Ectodermal cell (in vitro differentiated cells): ENCODE measurements at regions not wholly inside any gene's neighbourhood (a gene's known extent, or its start where the extent isn't known, plus 50 kb on each side); places are given as distances from the start of the nearest gene placed in this dataset.

Source experiments
- H3K27ac ChIP-seq: 2 replicates; pipeline ENCODE4 v1.7.0; 2013; ENCODE audit warnings: mild to moderate bottlenecking, low read depth, low read length; ENCODE audit not compliant: insufficient read depth, poor library complexity, severe bottlenecking
- H3K27me3 ChIP-seq: 2 replicates; pipeline ENCODE4 v1.7.0; 2013; ENCODE audit warnings: mild to moderate bottlenecking, low read length; ENCODE audit not compliant: insufficient read depth, control insufficient read depth, poor library complexity, severe bottlenecking
- H3K36me3 ChIP-seq: one replicate; pipeline ENCODE4 v1.7.0; 2013; ENCODE audit warnings: low read length; ENCODE audit not compliant: control insufficient read depth, insufficient read depth
- H3K4me1 ChIP-seq: one replicate; pipeline ENCODE4 v1.7.0; 2013; ENCODE audit warnings: low read length; ENCODE audit not compliant: control insufficient read depth, insufficient read depth
- H3K4me3 ChIP-seq: 2 replicates; pipeline ENCODE4 v1.7.0; 2013; ENCODE audit warnings: low read depth, low read length, control low read depth; ENCODE audit not compliant: insufficient read depth
- H3K9me3 ChIP-seq: 2 replicates; pipeline ENCODE4 v1.7.0; 2013; ENCODE audit warnings: mild to moderate bottlenecking, low read length, moderate library complexity; ENCODE audit not compliant: control insufficient read depth
- WGBS, 2 experiments: methylation state at CpG; one replicate each; pipeline ENCODE4 v1.1.7; 2013; ENCODE audit warnings: missing lambda C conversion rate in 2 of 2; 5-methylcytosine and 5-hydroxymethylcytosine counted together

DNA sequence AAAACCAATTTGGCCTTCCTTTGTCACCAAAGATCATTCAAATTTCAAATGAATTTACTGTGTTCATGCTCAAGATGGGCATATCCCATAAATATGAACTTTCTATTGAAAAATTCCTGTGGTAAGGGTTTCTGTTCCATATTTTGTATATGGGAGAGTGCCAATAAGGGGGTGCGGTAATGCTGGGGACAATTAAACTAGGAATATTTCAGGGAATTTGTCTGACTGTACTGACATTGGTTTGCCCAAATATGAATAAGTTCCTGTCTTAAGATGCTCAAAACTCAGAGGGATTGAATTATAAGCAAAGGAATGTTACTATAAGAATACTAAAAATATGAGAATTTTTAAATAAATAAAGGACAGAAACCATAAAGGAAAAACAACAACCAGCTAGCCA, 553.0 kb upstream of the MARCKS start:
- Histone ChIP-seq H3K27ac (no peak overlapping the region), H3K4me1 (no peaks in the 10 kb centered on the region), H3K27me3 (no peaks in the 10 kb centered on the region), H3K9me3 (no peaks in the 10 kb centered on the region), H3K4me3 (no peak overlapping the region), H3K36me3 (no peaks in the 10 kb centered on the region)
- 86 to 97% methylated on average over 1 of the region's 1 CpG for WGBS, 2 experiments

DNA sequence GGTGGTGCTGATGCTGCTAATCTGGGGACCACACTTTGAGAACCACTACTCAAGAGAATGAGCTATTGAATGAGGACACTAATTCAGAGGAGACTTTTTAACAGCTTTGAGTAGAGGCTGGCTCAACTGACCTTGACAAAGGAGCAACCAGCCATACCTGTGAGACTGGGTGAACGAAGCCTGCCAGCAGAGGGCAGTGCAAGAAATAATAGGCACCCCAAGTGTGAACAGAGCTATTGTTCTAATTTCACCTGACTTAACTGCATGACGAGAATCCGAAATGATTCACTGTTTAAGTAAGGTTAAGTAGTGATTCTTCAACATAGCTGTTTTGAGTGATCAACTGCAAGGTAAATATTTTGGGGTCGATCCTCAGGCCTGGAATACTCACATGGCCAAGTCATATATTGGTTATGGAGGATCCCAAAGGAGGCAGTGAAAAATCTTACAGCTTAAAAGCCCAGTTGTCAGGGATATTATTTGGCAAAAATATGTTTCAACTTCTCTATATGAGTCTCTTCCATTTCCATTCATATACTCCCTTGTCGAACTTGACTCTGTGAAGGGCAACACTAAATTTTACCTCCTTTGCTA, 550.5 kb upstream of the MARCKS start:
- 49 to 58% methylated on average over 4 to 5 of the region's 5 CpGs for WGBS, 2 experiments
- Histone ChIP-seq H3K36me3 (no peaks in the 10 kb centered on the region), H3K27me3 (no peaks in the 10 kb centered on the region), H3K4me3 (no peak overlapping the region), H3K27ac (no peak overlapping the region), H3K9me3 (no peaks in the 10 kb centered on the region), H3K4me1 (no peaks in the 10 kb centered on the region)

- Histone ChIP-seq H3K4me3 (no peak overlapping the region), H3K27ac (no peak overlapping the region), H3K9me3 (no peaks in the 10 kb centered on the region), H3K27me3 (no peaks in the 10 kb centered on the region), H3K4me1 (no peaks in the 10 kb centered on the region), H3K36me3 (no peaks in the 10 kb centered on the region)
- 76 to 83% methylated on average over 2 of the region's 2 CpGs for WGBS, 2 experiments
Observed at GRCh38 chr6:113308266-113308665, 548.9 kb upstream of the MARCKS start.

- Histone ChIP-seq H3K4me3 (no peak overlapping the region), H3K27me3 (no peaks in the 10 kb centered on the region), H3K27ac (no peak overlapping the region), H3K9me3 (no peaks in the 10 kb centered on the region), H3K4me1 (peaks cover 13% of the 10 kb centered on the region), H3K36me3 (no peaks in the 10 kb centered on the region)
- WGBS, 2 experiments, result 95 to 100% methylated on average over 1 of the region's 1 CpG
Observed at GRCh38 chr6:113313841-113314240, 543.3 kb upstream of the MARCKS start.

GRCh38 chr6:113315165-113315564, 542.0 kb upstream of the MARCKS start:
- Histone ChIP-seq H3K9me3 (no peaks in the 10 kb centered on the region), H3K36me3 (no peaks in the 10 kb centered on the region), H3K4me1 (peaks cover 16% of the 10 kb centered on the region), H3K27me3 (no peaks in the 10 kb centered on the region), H3K27ac (no peak overlapping the region), H3K4me3 (no peak overlapping the region)
- 85 to 91% methylated on average over 1 of the region's 1 CpG for WGBS, 2 experiments

DNA sequence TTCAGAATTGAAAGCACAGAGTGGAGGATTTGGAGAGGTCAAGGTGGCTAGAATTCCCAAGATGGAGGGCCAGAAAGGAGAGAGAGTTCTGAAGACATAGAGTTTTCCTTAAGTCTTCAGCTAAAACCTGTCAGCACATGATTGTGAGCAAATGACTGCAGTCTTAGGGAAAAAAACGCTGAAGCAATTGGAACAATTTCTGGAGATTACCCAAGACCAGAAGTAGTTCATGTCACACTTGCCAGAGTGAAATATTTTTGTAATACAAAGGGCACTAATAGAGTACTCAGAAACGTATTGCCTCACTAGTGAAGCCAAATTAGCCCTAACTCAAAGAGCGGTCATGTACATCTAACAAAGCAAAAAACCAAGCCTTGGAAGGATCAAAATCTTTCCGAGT, 541.3 kb upstream of the MARCKS start:
- Histone ChIP-seq H3K9me3 (no peaks in the 10 kb centered on the region), H3K4me3 (no peak overlapping the region), H3K36me3 (no peaks in the 10 kb centered on the region), H3K4me1 (peaks cover 16% of the 10 kb centered on the region), H3K27ac (no peak overlapping the region), H3K27me3 (no peaks in the 10 kb centered on the region)
- WGBS, 2 experiments, result 88 to 89% methylated on average over 3 of the region's 4 CpGs

DNA sequence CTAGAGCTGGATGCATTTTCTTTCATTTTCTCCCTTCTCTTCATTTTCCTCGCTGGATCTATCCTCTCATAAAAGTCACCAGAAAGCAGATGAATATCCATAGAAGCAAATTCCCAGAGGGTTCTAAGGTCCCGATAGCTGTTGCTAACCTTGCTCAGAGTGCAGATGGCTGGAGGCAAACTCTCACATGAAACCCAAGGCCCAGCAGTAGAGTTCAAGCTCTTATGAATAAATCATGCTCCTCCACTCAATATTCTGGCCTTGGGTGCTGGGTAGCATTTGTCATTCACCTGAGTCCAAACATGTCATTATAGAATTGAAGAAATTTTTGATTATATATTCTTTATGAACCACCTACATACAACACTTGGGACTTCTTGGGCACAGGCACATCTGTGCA, 539.7 kb upstream of the MARCKS start:
- 94 to 99% methylated on average over 2 of the region's 2 CpGs for WGBS, 2 experiments
- no peak overlapping the region for H3K27ac ChIP-seq
- no peaks in the 10 kb centered on the region for H3K36me3 ChIP-seq
- H3K4me1 ChIP-seq, result peaks cover 16% of the 10 kb centered on the region
- no peaks in the 10 kb centered on the region for H3K9me3 ChIP-seq
- no peak overlapping the region for H3K4me3 ChIP-seq
- no peaks in the 10 kb centered on the region for H3K27me3 ChIP-seq

GRCh38 chr6:113317891-113318574, 539.1 kb upstream of the MARCKS start:
- Histone ChIP-seq H3K36me3 (no peaks in the 10 kb centered on the region), H3K27me3 (no peaks in the 10 kb centered on the region), H3K4me1 (peaks cover 16% of the 10 kb centered on the region), H3K27ac (peak overlapping the region; percentile 52), H3K4me3 (no peak overlapping the region), H3K9me3 (no peaks in the 10 kb centered on the region)
- WGBS, 2 experiments, result 57 to 67% methylated on average over 9 of the region's 9 CpGs

DNA sequence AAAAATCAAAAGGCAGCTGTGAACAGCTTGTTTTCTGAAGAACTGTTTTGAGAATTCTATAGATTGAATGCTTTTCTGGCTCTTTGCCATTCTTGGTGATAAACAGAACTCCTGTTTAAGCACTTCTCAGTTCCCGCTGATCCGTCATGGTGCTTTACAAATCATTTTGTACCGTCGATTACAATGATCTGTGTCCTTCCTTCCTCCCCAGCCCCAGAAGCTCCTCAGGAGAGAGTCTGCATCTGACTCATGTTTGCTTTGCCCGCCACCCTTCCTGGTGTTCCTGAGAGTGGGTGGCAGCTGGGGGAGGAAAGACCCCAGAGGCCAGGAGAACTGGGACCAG, 538.6 kb upstream of the MARCKS start:
- H3K4me3 ChIP-seq, result no peak overlapping the region
- no peaks in the 10 kb centered on the region for H3K27me3 ChIP-seq
- H3K36me3 ChIP-seq, result no peaks in the 10 kb centered on the region
- H3K4me1 ChIP-seq, result peaks cover 16% of the 10 kb centered on the region
- H3K9me3 ChIP-seq, result no peaks in the 10 kb centered on the region
- peak overlapping the region; percentile 52 for H3K27ac ChIP-seq
- 74 to 78% methylated on average over 5 of the region's 5 CpGs for WGBS, 2 experiments

- Histone ChIP-seq H3K27me3 (no peaks in the 10 kb centered on the region), H3K36me3 (no peaks in the 10 kb centered on the region), H3K4me1 (peaks cover 16% of the 10 kb centered on the region), H3K27ac (no peak overlapping the region), H3K4me3 (no peak overlapping the region), H3K9me3 (no peaks in the 10 kb centered on the region)
- 88 to 89% methylated on average over 2 of the region's 2 CpGs for WGBS, 2 experiments
Observed at GRCh38 chr6:113320653-113321052, 536.5 kb upstream of the MARCKS start.
